ENCODE measurements at regions not wholly inside any gene's neighbourhood (a gene's known extent, or its start where the extent isn't known, plus 50 kb on each side); places are given as distances from the start of the nearest gene placed in this dataset.
A peak's percentile ranks its signal among the peaks of the same experiment; 100 is the strongest.

GRCh38 chr10:23535381-23535780 lies 96.5 kb downstream of the OTUD1 start:
- TF ChIP-seq CTCF (IDR thresholded peaks at IDR 0.05) (peak in 3 of 4 donors; percentile 30 to 43 (median 42)), POLR2A (IDR thresholded peaks at IDR 0.05) (no peak)
